IPS-NIHi7 (cell line): ENCODE measurements at regions not wholly inside any gene's neighbourhood (a gene's known extent, or its start where the extent isn't known, plus 50 kb on each side); places are given as distances from the start of the nearest gene placed in this dataset.

Source experiments
- DNase-seq: peaks from one replicate; pipeline ENCODE4 v3.0.0; 2012; ENCODE audit warnings: mixed read lengths; ENCODE audit errors: extremely low spot score

DNA sequence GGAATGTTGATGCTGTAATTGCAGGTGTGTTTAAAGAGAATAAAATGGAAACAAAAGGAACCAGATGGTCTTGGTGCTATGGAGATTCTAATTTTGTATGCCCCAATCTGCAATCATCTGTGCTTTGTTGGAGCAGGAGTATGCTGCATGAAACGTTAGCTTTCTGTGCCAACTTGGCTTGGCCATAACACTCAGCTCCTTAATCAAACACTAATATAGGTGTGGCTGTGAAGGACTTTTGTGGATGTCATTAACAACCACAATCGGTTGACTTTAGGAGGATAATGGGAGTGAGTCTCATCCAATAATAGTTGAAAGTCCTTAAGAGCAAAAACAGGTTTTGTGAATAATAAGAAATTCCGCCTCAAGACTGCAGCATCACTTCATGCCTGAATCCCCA lies 399.2 kb downstream of the NLGN4X start:
- DNase-seq = no peak

GRCh38 chrX:5829060-5829459 lies 399.6 kb downstream of the NLGN4X start:
- no peak for DNase-seq

DNA sequence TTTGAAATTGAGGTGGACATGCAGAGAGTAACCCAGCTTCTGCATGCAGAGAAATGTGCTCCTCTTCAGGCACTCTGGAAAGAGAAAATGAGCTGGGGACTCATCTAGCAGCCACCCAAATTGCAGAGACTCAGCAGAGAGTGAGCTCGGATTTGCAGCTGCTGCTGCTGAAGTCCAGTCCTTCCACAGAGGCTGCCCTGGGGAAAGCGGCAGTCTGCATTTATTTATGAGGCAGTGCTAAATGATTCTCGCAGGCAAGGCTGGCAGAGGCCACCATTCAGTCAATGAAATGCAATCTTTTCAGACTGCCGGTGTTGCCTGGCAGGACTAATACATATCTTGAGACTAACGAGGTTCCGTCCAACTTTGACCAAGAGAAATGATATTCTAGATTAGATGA lies 404.8 kb downstream of the NLGN4X start:
- peak; percentile 16 for DNase-seq

DNA sequence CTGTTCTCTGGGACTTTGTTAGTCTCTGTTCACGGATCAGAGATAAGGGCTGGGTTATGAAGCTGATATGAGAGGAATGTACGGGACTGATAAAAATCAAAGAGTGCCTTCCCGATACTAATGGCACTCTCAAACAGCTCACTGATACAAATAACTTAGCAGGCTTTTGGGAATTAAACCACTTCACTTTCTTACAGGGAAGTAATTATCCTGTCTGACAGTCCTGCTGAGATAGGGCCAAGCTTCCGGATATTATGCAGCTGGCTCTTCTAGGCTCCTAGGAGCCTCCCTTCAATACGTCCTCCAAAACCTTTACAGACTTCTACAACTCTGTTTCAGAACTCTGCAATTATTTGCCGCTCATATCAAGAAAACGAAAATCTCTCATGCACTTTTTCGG lies 418.0 kb downstream of the NLGN4X start:
- DNase-seq = peak; percentile 11

DNA sequence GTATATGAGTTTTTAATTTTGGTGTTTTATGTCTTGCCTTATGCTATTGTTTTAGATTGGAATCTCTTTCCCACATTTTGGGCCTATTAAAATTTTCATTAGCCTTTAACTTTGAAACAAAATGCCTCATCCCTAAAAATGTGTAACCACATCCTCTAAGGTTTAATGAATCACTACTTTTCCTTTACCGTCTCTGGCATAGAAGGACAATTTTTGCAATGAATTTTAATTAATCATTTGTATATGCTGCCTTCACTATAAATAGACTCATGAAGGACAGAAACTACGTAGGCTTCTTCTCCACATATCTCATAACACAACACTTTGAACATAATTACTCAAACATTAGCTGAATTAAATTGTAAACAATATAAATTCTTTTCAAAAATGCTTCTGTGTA lies 421.5 kb downstream of the NLGN4X start:
- no peak for DNase-seq

GRCh38 chrX:5802391-5802790 lies 426.3 kb downstream of the NLGN4X start:
- DNase-seq = no peak

- no peak for DNase-seq
These were observed 436.9 kb downstream of the NLGN4X start for GRCh38 chrX:5791721-5792120.

- DNase-seq = no peak
These were observed 439.8 kb downstream of the NLGN4X start for GRCh38 chrX:5788910-5789309.

DNA sequence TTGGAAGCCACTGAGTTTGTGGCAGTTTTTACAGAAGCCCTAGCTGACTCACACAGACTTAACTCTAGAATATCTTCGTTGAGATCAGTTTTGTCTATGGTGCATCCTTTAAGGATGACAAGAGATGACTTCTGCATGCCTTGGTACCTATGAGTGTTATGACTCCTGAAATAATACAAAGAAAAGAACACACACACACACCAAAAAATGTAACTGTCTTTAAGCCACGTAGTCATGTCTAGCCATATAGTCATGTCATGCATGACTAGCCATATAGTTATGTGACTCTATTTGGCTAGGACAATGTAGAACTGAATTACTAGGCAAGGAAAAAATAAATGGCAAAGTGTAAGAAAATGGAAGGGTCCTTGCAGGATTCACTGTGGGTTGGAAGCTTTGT lies 447.8 kb downstream of the NLGN4X start:
- DNase-seq = no peak

GRCh38 chrX:5775846-5776430 lies 452.7 kb downstream of the NLGN4X start:
- DNase-seq = no peak

- DNase-seq = no peak
These were observed 454.2 kb downstream of the NLGN4X start for GRCh38 chrX:5774446-5774845.

DNA sequence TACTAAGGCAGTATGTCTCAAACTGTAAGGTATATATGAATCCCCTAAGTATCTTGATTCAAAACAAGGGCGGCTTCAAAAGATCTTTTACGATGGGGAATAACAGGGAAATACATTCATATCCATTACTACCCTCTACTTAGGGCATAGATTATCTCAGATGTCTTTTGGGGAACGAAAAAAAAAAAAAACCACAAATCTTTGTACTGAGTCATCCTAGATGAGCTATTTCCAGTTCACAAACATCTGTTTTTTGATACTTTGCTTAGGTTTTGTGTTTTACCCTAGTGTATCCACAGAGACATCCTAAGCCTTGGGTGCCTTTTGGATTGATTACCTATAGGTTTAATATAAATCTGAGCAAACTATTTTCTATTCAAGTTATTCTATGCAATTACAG lies 457.2 kb downstream of the NLGN4X start:
- no peak for DNase-seq

- no peak for DNase-seq
These were observed 472.1 kb downstream of the NLGN4X start for GRCh38 chrX:5756616-5757015.

- no peak for DNase-seq
These were observed 475.4 kb downstream of the NLGN4X start for GRCh38 chrX:5753291-5753690.

DNA sequence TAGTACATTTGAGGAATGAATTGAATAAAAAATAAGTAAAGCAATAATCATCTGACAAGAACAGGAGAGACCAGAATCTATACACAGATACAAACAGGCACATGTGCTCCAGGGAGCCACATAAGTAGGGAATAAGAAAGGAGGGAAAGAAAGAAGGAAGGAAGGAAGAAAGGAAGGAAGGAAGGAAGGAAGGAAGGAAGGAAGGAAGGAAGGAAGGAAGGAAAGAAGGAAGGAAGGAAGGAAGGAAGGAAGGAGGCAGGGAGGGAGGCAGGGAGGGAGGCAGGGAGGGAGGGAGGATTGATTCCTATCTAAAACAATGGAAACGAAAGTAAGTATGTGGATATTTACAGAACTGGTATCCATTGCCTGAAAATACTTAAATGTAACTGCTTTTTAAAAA lies 475.8 kb downstream of the NLGN4X start:
- no peak for DNase-seq

GRCh38 chrX:5748586-5749150 lies 480.0 kb downstream of the NLGN4X start:
- DNase-seq = no peak

DNA sequence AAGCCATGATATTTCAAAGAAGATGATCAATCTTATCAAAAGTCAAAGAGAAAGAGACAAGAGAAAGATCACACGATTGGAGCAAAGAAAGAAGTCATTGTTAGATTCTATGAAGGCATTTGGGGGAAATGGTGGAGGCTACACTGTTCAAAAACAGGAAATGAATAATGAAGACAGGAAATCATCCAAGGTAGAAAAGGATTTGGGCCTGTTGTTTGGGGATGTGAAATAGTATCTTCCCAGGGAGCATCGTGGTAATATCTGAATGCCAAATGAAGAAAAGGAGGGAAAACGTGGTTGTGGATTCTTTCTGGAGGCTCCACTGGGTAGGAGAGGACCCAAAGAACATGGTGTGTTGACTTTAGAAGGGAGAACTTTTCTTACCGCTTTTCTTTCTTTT lies 482.4 kb downstream of the NLGN4X start:
- no peak for DNase-seq

GRCh38 chrX:5733501-5733900 lies 495.2 kb downstream of the NLGN4X start:
- DNase-seq = no peak

GRCh38 chrX:5730556-5730955 lies 498.1 kb downstream of the NLGN4X start:
- no peak for DNase-seq

DNA sequence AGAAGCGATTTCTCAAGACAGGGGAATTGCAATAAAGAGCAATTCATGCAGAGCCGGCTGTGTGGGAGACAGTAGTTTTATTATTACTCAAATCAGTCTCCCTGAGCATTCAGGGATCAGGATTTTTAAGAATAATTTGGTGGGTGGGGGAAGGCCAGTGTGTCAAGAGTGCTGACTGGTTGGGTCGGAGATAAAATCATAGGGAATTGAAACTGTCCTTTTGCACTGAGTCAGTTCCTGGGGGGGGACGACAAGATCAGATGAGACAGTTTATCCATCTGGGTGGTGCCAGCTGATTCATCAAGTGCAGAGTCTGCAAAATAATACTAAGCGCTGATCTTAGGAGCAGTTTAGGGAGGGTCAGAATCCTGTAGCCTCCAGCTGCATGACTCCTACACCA lies 502.4 kb downstream of the NLGN4X start:
- no peak for DNase-seq

GRCh38 chrX:5724123-5724522 lies 504.5 kb downstream of the NLGN4X start:
- no peak for DNase-seq

- DNase-seq = no peak
These were observed 510.0 kb downstream of the NLGN4X start for GRCh38 chrX:5718651-5719050.

- no peak for DNase-seq
These were observed 512.0 kb downstream of the NLGN4X start for GRCh38 chrX:5716666-5717065.

- DNase-seq = no peak
These were observed 520.4 kb downstream of the NLGN4X start for GRCh38 chrX:5708251-5708650.
